Stimulated activated CD8-positive, alpha-beta memory T cell treated with anti-CD3 and anti-CD28 coated beads, Interleukin-4, amount 100 ng/mL, for 48 hours (primary cell): ENCODE measurements at regions not wholly inside any gene's neighbourhood (a gene's known extent, or its start where the extent isn't known, plus 50 kb on each side); places are given as distances from the start of the nearest gene placed in this dataset.
"Not testable (repeated sequence)": the region's sequence is repeated elsewhere in the genome, so short reads cannot be mapped to it uniquely, and the experiment has no call there.

Experiments
- DNase-seq: peaks from one replicate; pipeline ENCODE4 v3.0.0-alpha.2; 2020

GRCh38 chr5:110925916-110926315, 145.6 kb upstream of the TSLP start:
- no peak for DNase-seq

- no peak for DNase-seq
These were observed 138.6 kb upstream of the TSLP start for GRCh38 chr5:110932755-110933488.

- no peak for DNase-seq
These were observed 131.4 kb upstream of the TSLP start for GRCh38 chr5:110940136-110940535.

- no peak for DNase-seq
These were observed 125.6 kb upstream of the TSLP start for GRCh38 chr5:110945874-110946436.

- no peak for DNase-seq
These were observed 120.1 kb upstream of the TSLP start for GRCh38 chr5:110951373-110951791.

- DNase-seq: no peak
These were observed 115.1 kb upstream of the TSLP start for GRCh38 chr5:110956280-110956912.

GRCh38 chr5:110956913-110957813, 114.3 kb upstream of the TSLP start:
- no peak for DNase-seq

- no peak for DNase-seq
These were observed 113.6 kb upstream of the TSLP start for GRCh38 chr5:110957934-110958333.

- no peak for DNase-seq
These were observed 108.0 kb upstream of the TSLP start for GRCh38 chr5:110963495-110963894.

GRCh38 chr5:110965773-110966581, 105.5 kb upstream of the TSLP start:
- no peak for DNase-seq

GRCh38 chr5:110968246-110969005, 103.1 kb upstream of the TSLP start:
- DNase-seq: no peak

- no peak for DNase-seq
These were observed 102.0 kb upstream of the TSLP start for GRCh38 chr5:110969502-110969901.

GRCh38 chr5:110973510-110973909, 98.0 kb upstream of the TSLP start:
- no peak for DNase-seq

- no peak for DNase-seq
These were observed 93.6 kb upstream of the TSLP start for GRCh38 chr5:110977915-110978314.

- not testable (repeated sequence) for DNase-seq
These were observed 85.6 kb upstream of the TSLP start for GRCh38 chr5:110985882-110986281.

- not testable (repeated sequence) for DNase-seq
These were observed 83.9 kb upstream of the TSLP start for GRCh38 chr5:110987573-110987972.

- no peak for DNase-seq
These were observed 74.8 kb upstream of the TSLP start for GRCh38 chr5:110996742-110997141.

GRCh38 chr5:111002036-111002435, 69.5 kb upstream of the TSLP start:
- DNase-seq: no peak

- no peak for DNase-seq
These were observed 67.9 kb upstream of the TSLP start for GRCh38 chr5:111003623-111004022.

GRCh38 chr5:111004291-111004690, 67.2 kb upstream of the TSLP start:
- no peak for DNase-seq

GRCh38 chr5:111010783-111011182, 60.7 kb upstream of the TSLP start:
- DNase-seq: no peak

GRCh38 chr5:111013011-111013410, 58.5 kb upstream of the TSLP start:
- no peak for DNase-seq
